Liver (tissue), 8 donors: ENCODE measurements at regions not wholly inside any gene's neighbourhood (a gene's known extent, or its start where the extent isn't known, plus 50 kb on each side); places are given as distances from the start of the nearest gene placed in this dataset.

Source experiments
- DNase-seq: peaks from one replicate; pipeline ENCODE4 v3.0.0-alpha.2; 2017; ENCODE audit warnings: low spot score
- H3K27ac ChIP-seq, 2 donors: one replicate each; pipeline ENCODE4 v1.7.0; 2013; ENCODE audit warnings: inconsistent platforms in 2 of 2, low read length in 2 of 2, control low read depth in 1 of 2, low read depth in 1 of 2, mild to moderate bottlenecking in 1 of 2
- H3K27me3 ChIP-seq, 4 donors: one replicate each; pipeline versions ENCODE4 v1.6.1 to v1.7.0; 2013; ENCODE audit warnings: low read length in 3 of 4, inconsistent platforms in 1 of 4, mild to moderate bottlenecking in 1 of 4, moderate library complexity in 1 of 4; ENCODE audit not compliant: control insufficient read depth in 4 of 4, insufficient read depth in 4 of 4
- H3K36me3 ChIP-seq, 4 donors: one replicate each; pipeline versions ENCODE4 v1.6.1 to v1.7.0; 2013; ENCODE audit warnings: low read length in 3 of 4, mild to moderate bottlenecking in 3 of 4, low read depth in 1 of 4, moderate library complexity in 1 of 4; ENCODE audit not compliant: control insufficient read depth in 4 of 4, insufficient read depth in 3 of 4
- H3K4me1 ChIP-seq, 4 donors: one replicate each; pipeline versions ENCODE4 v1.6.1 to v1.7.0; 2013; ENCODE audit warnings: low read length in 3 of 4, mild to moderate bottlenecking in 3 of 4, moderate library complexity in 1 of 4; ENCODE audit not compliant: control insufficient read depth in 4 of 4, insufficient read depth in 4 of 4
- H3K4me3 ChIP-seq, 3 donors: one replicate each; pipeline versions ENCODE4 v1.6.1 to v1.7.0; 2013; ENCODE audit warnings: low read length in 3 of 3, control low read depth in 1 of 3, low read depth in 1 of 3, mild to moderate bottlenecking in 1 of 3
- H3K9ac ChIP-seq, 2 donors: one replicate each; pipeline ENCODE4 v1.7.0; 2013; ENCODE audit warnings: low read length in 2 of 2, mild to moderate bottlenecking in 2 of 2, moderate library complexity in 2 of 2, control low read depth in 1 of 2, low read depth in 1 of 2
- H3K9me3 ChIP-seq, 4 donors: one replicate each; pipeline versions ENCODE4 v1.6.1 to v1.7.0; 2013; ENCODE audit warnings: low read length in 3 of 4; ENCODE audit not compliant: control insufficient read depth in 4 of 4
- EGR1 ChIP-seq, 2 donors: IDR thresholded peaks; 2 replicates each; pipeline ENCODE4 v1.6.1; 2016 to 2018; ENCODE audit warnings: antibody characterized with exemption in 2 of 2, low read depth in 2 of 2
- FOXA1 ChIP-seq: IDR thresholded peaks from 2 replicates; pipeline ENCODE4 v1.6.1; 2016; ENCODE audit warnings: antibody characterized with exemption
- FOXA2 ChIP-seq: IDR thresholded peaks from 2 replicates; pipeline ENCODE4 v1.6.1; 2016; ENCODE audit warnings: antibody characterized with exemption
- GABPA ChIP-seq, 2 donors: IDR thresholded peaks in 1 of 2; conservative IDR thresholded peaks in 1 of 2; 2 replicates each; pipeline ENCODE4 v1.6.1; 2016; ENCODE audit warnings: antibody characterized with exemption in 2 of 2, mild to moderate bottlenecking in 1 of 2, moderate library complexity in 1 of 2
- HNF4A ChIP-seq, 2 donors: conservative IDR thresholded peaks; 2 replicates each; pipeline ENCODE4 v1.6.1; 2016; ENCODE audit warnings: antibody characterized with exemption in 2 of 2, mild to moderate bottlenecking in 2 of 2
- HNF4G ChIP-seq: IDR thresholded peaks from 2 replicates; pipeline ENCODE4 v1.6.1; 2016; ENCODE audit warnings: antibody characterized with exemption
- JUND ChIP-seq, 2 donors: IDR thresholded peaks; 2 replicates each; pipeline ENCODE4 v1.6.1; 2016; ENCODE audit warnings: antibody characterized with exemption in 2 of 2
- NR2F2 ChIP-seq: IDR thresholded peaks from 2 replicates; pipeline ENCODE4 v1.6.1; 2016; ENCODE audit warnings: antibody characterized with exemption
- RAD21 ChIP-seq, 2 donors: IDR thresholded peaks; 2 replicates each; pipeline ENCODE4 v1.6.1; 2016; ENCODE audit warnings: antibody characterized with exemption in 2 of 2, mild to moderate bottlenecking in 2 of 2
- RXRA ChIP-seq, 2 donors: IDR thresholded peaks; 2 replicates each; pipeline ENCODE4 v1.6.1; 2017 to 2018; ENCODE audit warnings: antibody characterized with exemption in 2 of 2, mild to moderate bottlenecking in 1 of 2
- SP1 ChIP-seq: IDR thresholded peaks from 2 replicates; pipeline ENCODE4 v1.6.1; 2018; ENCODE audit warnings: antibody characterized with exemption, mild to moderate bottlenecking
- TAF1 ChIP-seq: conservative IDR thresholded peaks from 2 replicates; pipeline ENCODE4 v1.6.1; 2016; ENCODE audit warnings: antibody characterized with exemption, mild to moderate bottlenecking
- YY1 ChIP-seq: IDR thresholded peaks from 2 replicates; pipeline ENCODE4 v1.6.1; 2016; ENCODE audit warnings: antibody characterized with exemption, mild to moderate bottlenecking
- WGBS: extraction: QIAGEN DNeasy Blood & Tissue Kit; methylation state at CpG from one replicate; pipeline ENCODE4 v1.1.7; 2013; 5-methylcytosine and 5-hydroxymethylcytosine counted together
- TF ChIP-seq, protein P1 (sequence below): IDR thresholded peaks from 2 replicates; pipeline ENCODE4 v1.6.1; 2016; ENCODE audit warnings: antibody characterized with exemption
- TF ChIP-seq, protein P2 (sequence below): fragments of 150-350 bp; IDR thresholded peaks from 2 replicates; pipeline ENCODE4 v1.5.1; 2017; ENCODE audit warnings: improper control_type of control experiment, low read depth, low read length; ENCODE audit not compliant: missing input control
- TF ChIP-seq, protein P3 (sequence below): IDR thresholded peaks from 2 replicates; pipeline ENCODE4 v1.6.1; 2016; ENCODE audit warnings: antibody characterized with exemption
- TF ChIP-seq, protein P4 (sequence below): IDR thresholded peaks from 2 replicates; pipeline ENCODE4 v1.6.1; 2016; ENCODE audit warnings: antibody characterized with exemption, mild to moderate bottlenecking
- TF ChIP-seq, protein P5 (sequence below): IDR thresholded peaks from 2 replicates; pipeline ENCODE4 v1.6.1; 2016; ENCODE audit warnings: antibody characterized with exemption
- donor health status: healthy.
- donor health status: healthy.
- donor health status: healthy.
- donor health status: healthy.
- donor health status: healthy.

DNA sequence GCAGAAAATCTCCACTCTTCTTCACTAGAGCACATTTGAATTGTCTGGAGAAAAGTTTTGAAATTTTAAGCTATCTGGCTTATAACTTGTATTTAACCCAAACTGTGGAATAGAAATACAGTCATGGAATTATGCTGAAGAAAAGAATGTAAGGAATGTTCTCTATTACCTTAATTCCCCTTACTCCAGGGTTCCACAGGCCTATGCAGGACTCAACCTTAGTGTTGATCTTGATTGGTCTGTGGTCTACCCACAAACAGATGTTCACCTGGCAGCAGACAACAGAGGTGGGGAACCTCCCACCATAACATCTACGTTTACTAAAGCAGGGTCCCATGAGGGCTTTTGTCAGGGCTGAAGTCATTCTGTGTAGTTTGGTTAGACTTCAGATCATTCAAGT, 189.3 kb upstream of the GPRIN3 start:
- H3K27me3 ChIP-seq: no peaks in the 10 kb centered on the region

DNA sequence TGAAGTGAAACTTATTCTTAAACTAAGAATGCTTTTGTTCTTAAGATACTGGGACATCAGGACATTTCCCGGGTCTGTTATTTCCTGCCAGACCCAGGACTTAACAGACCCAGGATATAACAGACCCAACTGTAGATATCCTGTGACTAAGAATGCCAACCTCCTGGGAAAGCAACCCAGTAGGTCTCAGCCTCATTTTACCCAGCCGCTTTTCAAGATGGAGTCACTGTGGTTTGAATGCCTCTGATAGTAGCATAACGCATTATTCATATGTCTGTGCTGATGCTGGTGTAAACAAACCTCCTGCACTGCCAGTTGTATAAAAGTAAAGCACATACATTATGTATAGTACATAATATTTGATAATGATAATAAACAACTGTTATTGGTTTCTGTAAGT, 185.8 kb upstream of the GPRIN3 start:
- no peak overlapping the region for H3K9ac ChIP-seq
- 84% methylated on average over 3 of the region's 3 CpGs for WGBS
- no peak for TF ChIP-seq RXRA (IDR thresholded peaks at IDR 0.05)
- no peak for TF ChIP-seq SP1
- TF ChIP-seq GABPA (IDR thresholded peaks at IDR 0.05 in 1 of 2, conservative IDR thresholded peaks at IDR 0.05 in 1 of 2): no peak
- TF ChIP-seq, protein P1, sequence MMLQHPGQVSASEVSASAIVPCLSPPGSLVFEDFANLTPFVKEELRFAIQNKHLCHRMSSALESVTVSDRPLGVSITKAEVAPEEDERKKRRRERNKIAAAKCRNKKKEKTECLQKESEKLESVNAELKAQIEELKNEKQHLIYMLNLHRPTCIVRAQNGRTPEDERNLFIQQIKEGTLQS: no peak
- TF ChIP-seq HNF4G: no peak
- TF ChIP-seq FOXA2: no peak
- TF ChIP-seq, protein P2, sequence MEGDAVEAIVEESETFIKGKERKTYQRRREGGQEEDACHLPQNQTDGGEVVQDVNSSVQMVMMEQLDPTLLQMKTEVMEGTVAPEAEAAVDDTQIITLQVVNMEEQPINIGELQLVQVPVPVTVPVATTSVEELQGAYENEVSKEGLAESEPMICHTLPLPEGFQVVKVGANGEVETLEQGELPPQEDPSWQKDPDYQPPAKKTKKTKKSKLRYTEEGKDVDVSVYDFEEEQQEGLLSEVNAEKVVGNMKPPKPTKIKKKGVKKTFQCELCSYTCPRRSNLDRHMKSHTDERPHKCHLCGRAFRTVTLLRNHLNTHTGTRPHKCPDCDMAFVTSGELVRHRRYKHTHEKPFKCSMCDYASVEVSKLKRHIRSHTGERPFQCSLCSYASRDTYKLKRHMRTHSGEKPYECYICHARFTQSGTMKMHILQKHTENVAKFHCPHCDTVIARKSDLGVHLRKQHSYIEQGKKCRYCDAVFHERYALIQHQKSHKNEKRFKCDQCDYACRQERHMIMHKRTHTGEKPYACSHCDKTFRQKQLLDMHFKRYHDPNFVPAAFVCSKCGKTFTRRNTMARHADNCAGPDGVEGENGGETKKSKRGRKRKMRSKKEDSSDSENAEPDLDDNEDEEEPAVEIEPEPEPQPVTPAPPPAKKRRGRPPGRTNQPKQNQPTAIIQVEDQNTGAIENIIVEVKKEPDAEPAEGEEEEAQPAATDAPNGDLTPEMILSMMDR: no peak
- TF ChIP-seq, protein P3, sequence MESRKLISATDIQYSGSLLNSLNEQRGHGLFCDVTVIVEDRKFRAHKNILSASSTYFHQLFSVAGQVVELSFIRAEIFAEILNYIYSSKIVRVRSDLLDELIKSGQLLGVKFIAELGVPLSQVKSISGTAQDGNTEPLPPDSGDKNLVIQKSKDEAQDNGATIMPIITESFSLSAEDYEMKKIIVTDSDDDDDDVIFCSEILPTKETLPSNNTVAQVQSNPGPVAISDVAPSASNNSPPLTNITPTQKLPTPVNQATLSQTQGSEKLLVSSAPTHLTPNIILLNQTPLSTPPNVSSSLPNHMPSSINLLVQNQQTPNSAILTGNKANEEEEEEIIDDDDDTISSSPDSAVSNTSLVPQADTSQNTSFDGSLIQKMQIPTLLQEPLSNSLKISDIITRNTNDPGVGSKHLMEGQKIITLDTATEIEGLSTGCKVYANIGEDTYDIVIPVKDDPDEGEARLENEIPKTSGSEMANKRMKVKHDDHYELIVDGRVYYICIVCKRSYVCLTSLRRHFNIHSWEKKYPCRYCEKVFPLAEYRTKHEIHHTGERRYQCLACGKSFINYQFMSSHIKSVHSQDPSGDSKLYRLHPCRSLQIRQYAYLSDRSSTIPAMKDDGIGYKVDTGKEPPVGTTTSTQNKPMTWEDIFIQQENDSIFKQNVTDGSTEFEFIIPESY: no peak
- TF ChIP-seq, protein P4, sequence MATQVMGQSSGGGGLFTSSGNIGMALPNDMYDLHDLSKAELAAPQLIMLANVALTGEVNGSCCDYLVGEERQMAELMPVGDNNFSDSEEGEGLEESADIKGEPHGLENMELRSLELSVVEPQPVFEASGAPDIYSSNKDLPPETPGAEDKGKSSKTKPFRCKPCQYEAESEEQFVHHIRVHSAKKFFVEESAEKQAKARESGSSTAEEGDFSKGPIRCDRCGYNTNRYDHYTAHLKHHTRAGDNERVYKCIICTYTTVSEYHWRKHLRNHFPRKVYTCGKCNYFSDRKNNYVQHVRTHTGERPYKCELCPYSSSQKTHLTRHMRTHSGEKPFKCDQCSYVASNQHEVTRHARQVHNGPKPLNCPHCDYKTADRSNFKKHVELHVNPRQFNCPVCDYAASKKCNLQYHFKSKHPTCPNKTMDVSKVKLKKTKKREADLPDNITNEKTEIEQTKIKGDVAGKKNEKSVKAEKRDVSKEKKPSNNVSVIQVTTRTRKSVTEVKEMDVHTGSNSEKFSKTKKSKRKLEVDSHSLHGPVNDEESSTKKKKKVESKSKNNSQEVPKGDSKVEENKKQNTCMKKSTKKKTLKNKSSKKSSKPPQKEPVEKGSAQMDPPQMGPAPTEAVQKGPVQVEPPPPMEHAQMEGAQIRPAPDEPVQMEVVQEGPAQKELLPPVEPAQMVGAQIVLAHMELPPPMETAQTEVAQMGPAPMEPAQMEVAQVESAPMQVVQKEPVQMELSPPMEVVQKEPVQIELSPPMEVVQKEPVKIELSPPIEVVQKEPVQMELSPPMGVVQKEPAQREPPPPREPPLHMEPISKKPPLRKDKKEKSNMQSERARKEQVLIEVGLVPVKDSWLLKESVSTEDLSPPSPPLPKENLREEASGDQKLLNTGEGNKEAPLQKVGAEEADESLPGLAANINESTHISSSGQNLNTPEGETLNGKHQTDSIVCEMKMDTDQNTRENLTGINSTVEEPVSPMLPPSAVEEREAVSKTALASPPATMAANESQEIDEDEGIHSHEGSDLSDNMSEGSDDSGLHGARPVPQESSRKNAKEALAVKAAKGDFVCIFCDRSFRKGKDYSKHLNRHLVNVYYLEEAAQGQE: no peak

More for the DNA sequence above, 189.3 kb upstream of the GPRIN3 start:
- H3K27ac ChIP-seq: no peak overlapping the region
- no peaks in the 10 kb centered on the region for H3K4me1 ChIP-seq
- no peak for DNase-seq
- H3K4me3 ChIP-seq: no peak overlapping the region
- no peaks in the 10 kb centered on the region for H3K36me3 ChIP-seq
- H3K9ac ChIP-seq: no peak overlapping the region
- TF ChIP-seq EGR1 (IDR thresholded peaks at IDR 0.05; ENCODE audit: low read depth in 2 of 2) (no peak), HNF4G (no peak), GABPA (IDR thresholded peaks at IDR 0.05 in 1 of 2, conservative IDR thresholded peaks at IDR 0.05 in 1 of 2) (no peak), HNF4A (conservative IDR thresholded peaks at IDR 0.05) (no peak), FOXA2 (no peak), TAF1 (no peak), JUND (IDR thresholded peaks at IDR 0.05) (no peak), NR2F2 (no peak), YY1 (no peak), RXRA (IDR thresholded peaks at IDR 0.05) (no peak), SP1 (no peak), FOXA1 (no peak), RAD21 (IDR thresholded peaks at IDR 0.05) (no peak)
- TF ChIP-seq, protein P2: no peak
- TF ChIP-seq, protein P4: no peak
- TF ChIP-seq, protein P5, sequence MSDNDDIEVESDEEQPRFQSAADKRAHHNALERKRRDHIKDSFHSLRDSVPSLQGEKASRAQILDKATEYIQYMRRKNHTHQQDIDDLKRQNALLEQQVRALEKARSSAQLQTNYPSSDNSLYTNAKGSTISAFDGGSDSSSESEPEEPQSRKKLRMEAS: no peak
- 62% methylated on average over 1 of the region's 1 CpG for WGBS
- H3K9me3 ChIP-seq: no peaks in the 10 kb centered on the region

More for the DNA sequence above, 185.8 kb upstream of the GPRIN3 start:
- Histone ChIP-seq H3K4me3 (no peak overlapping the region), H3K27ac (no peak overlapping the region), H3K36me3 (no peaks in the 10 kb centered on the region), H3K27me3 (no peaks in the 10 kb centered on the region), H3K4me1 (no peaks in the 10 kb centered on the region), H3K9me3 (no peaks in the 10 kb centered on the region)
- DNase-seq: no peak
